HG02763 (cell line): ENCODE measurements at regions not wholly inside any gene's neighbourhood (a gene's known extent, or its start where the extent isn't known, plus 50 kb on each side); places are given as distances from the start of the nearest gene placed in this dataset.
"Not testable (repeated sequence)": the region's sequence is repeated elsewhere in the genome, so short reads cannot be mapped to it uniquely, and the experiment has no call there.

Experiments
- ATAC-seq: cut with Tn5 transposase; IDR thresholded peaks from one replicate; pipeline ENCODE4 v1.9.1; 2021; ENCODE audit warnings: mild to moderate bottlenecking, moderate library complexity; ENCODE audit not compliant: unreplicated experiment

DNA sequence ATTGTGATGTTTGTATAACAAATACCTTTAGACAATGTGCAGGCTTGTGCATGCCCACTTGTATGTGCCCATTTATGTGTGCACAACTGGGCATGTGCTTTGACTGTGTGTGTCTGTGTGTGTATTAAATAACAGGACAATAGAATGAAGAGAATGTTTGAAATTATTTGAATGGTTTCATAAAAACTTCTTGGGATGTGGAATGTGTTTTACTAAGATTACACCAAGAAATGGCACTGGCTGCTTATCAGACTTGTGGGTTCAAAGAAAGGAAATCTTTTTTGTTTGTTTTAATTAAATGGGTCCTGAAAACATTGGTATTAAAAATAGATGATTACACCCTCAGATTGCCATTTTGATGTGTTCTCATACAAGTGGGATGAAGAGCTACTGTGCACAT lies 191.6 kb upstream of the CCN2 start:
- no peak for ATAC-seq

DNA sequence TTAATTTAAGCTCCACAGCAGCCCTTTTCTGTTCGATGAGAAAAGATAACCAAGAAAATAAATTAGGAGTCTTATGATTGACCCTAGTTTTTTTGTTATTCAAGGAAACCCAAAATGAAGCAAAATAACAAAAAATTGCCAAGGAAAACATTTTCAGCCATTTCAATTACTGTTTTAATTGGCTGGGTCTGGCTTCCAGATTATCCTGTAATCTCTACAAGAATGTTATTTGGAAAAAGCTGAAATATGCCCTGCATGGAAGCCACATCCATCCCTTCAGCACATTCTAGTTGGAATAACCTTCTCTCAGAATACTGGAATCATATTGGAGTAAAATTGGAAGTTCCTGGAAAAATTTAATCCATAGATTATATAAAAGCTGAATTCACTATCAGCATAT lies 191.1 kb upstream of the CCN2 start:
- ATAC-seq: no peak

DNA sequence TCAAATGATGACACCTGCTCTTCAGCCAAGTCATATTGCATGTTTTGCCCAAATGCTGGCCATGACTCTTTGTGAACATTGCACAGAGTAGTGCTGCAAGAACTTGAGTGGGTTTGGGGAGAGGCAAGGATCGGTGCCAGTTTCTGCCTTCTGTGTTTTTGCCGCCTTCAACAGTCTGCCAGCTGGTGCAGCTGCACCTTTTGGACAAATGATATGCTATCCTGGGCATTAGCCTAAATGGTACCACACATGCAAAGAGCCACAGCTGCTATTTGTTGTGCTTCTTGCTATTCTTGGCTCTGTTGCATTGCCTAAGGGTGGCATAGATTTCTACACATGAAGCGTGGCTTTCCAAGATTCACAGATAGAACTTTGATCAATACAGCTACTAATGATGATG lies 189.0 kb upstream of the CCN2 start:
- no peak for ATAC-seq

DNA sequence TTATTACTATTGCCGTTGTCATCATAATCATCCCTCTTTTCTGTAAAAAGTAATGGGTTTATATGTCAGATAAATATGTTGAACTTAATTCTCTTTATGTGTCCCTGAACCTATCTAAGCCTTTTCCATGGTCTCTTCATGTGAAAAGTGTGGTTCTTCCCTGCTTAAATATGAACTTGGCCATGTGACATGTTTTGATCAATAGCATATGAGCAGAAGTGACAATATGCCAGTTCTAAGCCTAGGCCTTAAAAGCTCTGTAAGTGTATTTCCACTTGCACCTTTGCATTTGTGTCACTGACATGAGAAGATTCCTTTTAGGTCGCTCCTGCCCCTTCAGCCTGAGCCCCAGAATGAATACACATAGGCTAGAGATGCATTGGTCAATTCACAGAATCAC lies 188.4 kb upstream of the CCN2 start:
- ATAC-seq: no peak

GRCh38 chr6:132136981-132137380 lies 185.8 kb upstream of the CCN2 start:
- no peak for ATAC-seq

DNA sequence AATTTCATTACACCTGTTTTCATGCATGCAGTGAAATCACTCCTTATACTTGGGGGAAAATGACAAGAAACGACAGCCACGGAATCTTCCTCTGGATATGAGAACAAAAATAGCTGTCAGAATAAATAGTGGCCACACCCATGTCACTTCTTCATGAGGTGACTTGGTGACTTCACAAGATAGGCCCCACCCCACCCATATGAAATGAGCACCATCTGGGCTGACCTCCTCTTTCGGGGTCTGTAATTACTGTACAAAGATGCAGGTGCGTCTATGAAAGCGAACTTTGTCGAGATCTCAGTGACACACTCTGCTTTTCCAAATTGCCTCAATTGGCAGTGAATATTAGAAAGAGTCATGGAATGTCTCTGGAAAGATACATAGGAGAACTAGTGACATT lies 184.2 kb upstream of the CCN2 start:
- no peak for ATAC-seq

- ATAC-seq: no peak
Measured at GRCh38 chr6:132133736-132134445, 182.7 kb upstream of the CCN2 start.

- no peak for ATAC-seq
Measured at GRCh38 chr6:132132924-132133639, 181.9 kb upstream of the CCN2 start.

GRCh38 chr6:132132422-132132821 lies 181.2 kb upstream of the CCN2 start:
- ATAC-seq: no peak

- no peak for ATAC-seq
Measured at GRCh38 chr6:132131758-132132157, 180.6 kb upstream of the CCN2 start.

GRCh38 chr6:132131351-132131750 lies 180.2 kb upstream of the CCN2 start:
- no peak for ATAC-seq

GRCh38 chr6:132130626-132131298 lies 179.6 kb upstream of the CCN2 start:
- ATAC-seq: no peak

- ATAC-seq: no peak
Measured at GRCh38 chr6:132128424-132128823, 177.3 kb upstream of the CCN2 start.

DNA sequence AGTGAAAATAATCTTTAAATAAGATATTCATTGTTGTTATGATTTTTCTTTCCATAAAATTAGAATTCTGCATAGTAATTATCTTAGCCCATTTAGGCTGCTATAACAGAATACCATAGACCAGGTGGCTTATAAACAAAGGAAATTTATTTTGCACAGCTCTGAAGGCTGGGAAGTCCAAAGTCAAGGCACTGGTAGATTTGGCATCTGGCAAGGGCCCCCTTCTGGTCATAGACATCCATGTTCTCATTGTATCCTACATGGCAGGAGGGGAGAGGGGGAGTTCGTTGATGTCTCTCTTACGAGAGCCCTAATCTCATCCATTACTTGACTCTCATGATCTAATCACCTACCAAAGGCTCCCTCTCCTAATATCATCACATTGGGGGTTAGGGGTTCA lies 175.0 kb upstream of the CCN2 start:
- no peak for ATAC-seq

DNA sequence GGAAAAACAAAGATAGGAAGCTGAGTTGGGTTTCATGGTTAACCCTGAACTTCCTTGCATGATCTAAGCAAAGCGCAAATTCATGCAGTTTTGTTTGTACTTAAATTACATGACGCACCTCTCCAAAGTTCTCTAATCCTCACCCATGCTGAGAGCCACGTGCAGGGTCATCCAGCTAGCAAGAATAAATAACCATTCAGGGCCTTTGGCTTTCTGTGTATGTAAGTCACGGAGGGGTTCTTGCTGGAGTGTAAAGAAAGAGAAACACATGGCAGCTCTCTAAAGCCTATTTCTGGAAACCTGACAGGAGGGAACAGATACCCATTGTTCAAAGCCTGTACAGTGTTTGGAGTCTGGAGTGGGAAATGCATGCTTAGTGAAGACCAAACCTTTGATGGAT lies 171.7 kb upstream of the CCN2 start:
- no peak for ATAC-seq

- no peak for ATAC-seq
Measured at GRCh38 chr6:132122176-132122575, 171.0 kb upstream of the CCN2 start.

DNA sequence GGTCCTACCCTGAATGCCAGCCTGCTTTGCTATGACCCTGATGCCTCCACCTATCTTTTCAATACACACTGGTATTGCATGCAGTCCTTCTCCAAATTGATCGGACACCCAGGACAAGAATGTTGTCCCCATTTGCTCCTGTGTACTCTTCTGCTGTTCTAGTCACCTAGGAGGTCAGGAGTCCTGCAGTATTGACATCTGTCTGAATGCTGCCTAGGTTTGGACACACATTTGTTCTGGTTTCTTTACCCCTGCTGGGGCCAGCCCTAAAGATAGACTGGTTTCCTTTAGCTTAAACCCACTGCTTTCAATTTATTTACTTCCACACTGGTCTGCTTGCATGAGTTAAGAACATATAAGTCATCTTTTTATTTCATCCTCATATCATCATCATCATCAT lies 167.0 kb upstream of the CCN2 start:
- ATAC-seq: no peak

- no peak for ATAC-seq
Measured at GRCh38 chr6:132115714-132116366, 164.7 kb upstream of the CCN2 start.

DNA sequence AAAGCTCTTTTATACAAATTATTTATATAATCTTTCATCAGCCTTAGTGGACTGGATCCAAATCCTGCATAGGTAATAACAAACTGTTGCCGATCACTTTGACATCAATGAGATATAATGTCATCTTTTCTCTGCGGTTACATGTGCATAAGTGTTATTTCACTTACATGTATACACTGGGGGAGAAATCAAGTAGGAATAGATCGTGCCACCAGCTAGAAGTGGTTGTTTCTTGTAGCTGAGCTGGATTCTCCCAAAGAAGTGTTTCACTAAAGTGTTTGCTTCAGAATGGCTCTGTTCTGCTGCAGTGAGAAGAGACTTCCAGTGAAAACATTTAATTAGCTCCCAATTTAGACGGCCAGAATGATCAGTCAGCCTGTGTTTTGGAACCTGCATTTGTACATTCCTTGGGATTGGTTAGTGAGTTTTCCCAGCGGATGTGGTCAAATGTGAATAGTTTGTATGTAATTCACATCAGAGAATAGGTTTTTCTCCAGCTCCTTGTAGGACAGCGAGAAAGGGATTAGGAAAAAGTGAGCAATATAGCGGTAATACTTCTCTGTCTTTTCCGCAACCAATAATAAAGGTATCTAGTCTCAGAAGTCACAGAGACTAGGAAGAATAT lies 163.1 kb upstream of the CCN2 start:
- ATAC-seq: no peak

DNA sequence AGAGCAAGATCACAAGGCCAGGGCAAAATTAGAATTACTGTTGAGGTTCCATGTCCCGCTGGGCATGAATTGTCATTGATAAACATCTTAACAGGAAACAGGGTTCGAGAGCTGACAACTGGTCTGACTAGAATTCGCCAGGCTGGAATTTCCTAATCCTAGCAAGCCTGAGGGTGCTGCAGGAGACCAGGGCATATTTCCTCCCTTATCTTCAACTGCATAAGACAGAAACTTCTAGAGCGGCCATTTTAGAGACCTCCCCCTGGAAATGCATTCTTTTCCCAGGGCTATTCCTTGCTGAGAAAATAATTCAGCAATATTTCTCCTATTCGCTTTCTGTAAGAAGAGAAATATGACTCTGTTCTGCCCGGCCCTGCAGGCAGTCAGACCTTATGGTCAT lies 158.6 kb upstream of the CCN2 start:
- not testable (repeated sequence) for ATAC-seq

DNA sequence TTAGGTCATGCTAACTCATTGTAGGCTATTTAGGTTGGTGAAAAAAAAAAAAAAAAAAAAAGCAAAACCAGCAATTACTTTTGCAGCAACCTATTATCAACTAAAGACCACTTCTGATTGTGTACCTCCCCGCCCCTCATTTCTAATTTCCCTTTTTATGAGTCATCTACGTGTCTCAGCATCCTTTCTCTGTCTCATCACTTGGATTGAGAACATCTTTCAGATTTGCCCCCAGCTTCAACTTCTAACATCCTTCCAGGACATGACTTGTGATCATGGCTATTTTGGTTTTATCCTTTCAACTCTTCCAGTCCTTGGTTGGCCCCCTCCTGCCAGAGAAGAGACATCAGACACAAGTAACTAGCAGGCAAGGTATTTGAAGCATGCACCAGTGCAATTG lies 156.7 kb upstream of the CCN2 start:
- no peak for ATAC-seq
